H1 (cell line): ENCODE measurements at regions not wholly inside any gene's neighbourhood (a gene's known extent, or its start where the extent isn't known, plus 50 kb on each side); places are given as distances from the start of the nearest gene placed in this dataset.

ENCODE experiments used
- CTCF ChIA-PET: fragments of 300-600 bp; sonication (Branson Sonifier 250); formaldehyde crosslinking; loops from one replicate; lab custom pipeline; 2021; ENCODE audit not compliant: partially characterized antibody; lab: Charles Lee
- POLR2A ChIA-PET: fragments of 300-600 bp; sonication (Branson Sonifier 250); formaldehyde crosslinking; loops from one replicate; lab custom pipeline; 2021; ENCODE audit warnings: inconsistent platforms; ENCODE audit not compliant: partially characterized antibody; lab: Charles Lee
- DNase-seq, 2 experiments: peaks; one replicate each; pipeline versions ENCODE4 v3.0.0 to v3.0.0-alpha.2; 2010 to 2022; ENCODE audit warnings: low spot score in 2 of 2, low read depth in 1 of 2, mixed read lengths in 1 of 2
- FAIRE-seq: peaks from 2 replicates; lab custom pipeline; 2011; peaks lifted over from hg19 to GRCh38; lab: Jason Lieb, UNC
- H2AFZ ChIP-seq: 2 replicates; pipeline ENCODE4 v1.8.1; 2012; ENCODE audit warnings: low read length, inconsistent platforms
- H2AK5ac ChIP-seq: 2 replicates; pipeline ENCODE4 v1.6.1; 2013; ENCODE audit warnings: low read depth, low read length
- H2BK120ac ChIP-seq: replicated peaks from 2 replicates; pipeline ENCODE3; 2013; ENCODE audit warnings: low read depth, low read length, inconsistent platforms
- H2BK12ac ChIP-seq: 2 replicates; pipeline ENCODE4 v1.6.1; 2013; ENCODE audit warnings: low read depth, low read length
- H2BK15ac ChIP-seq: 2 replicates; pipeline ENCODE4 v1.6.1; 2013; ENCODE audit warnings: low read length
- H2BK20ac ChIP-seq: 2 replicates; pipeline ENCODE4 v1.6.1; 2013; ENCODE audit warnings: low read length
- H2BK5ac ChIP-seq: 2 replicates; pipeline ENCODE4 v1.6.1; 2013; ENCODE audit warnings: low read depth, low read length
- H3K14ac ChIP-seq: 2 replicates; pipeline ENCODE4 v1.6.1; 2013; ENCODE audit warnings: inconsistent platforms; ENCODE audit not compliant: insufficient read length
- H3K18ac ChIP-seq: 2 replicates; pipeline ENCODE4 v1.6.1; 2013; ENCODE audit warnings: low read length; ENCODE audit errors: extremely low read depth
- H3K23ac ChIP-seq: 2 replicates; pipeline ENCODE4 v1.6.1; 2013; ENCODE audit warnings: inconsistent platforms; ENCODE audit not compliant: insufficient read length
- H3K23me2 ChIP-seq: 2 replicates; pipeline ENCODE4 v1.6.1; 2013; ENCODE audit warnings: low read depth, low read length
- H3K27ac ChIP-seq: 2 replicates; pipeline ENCODE4 v1.6.1; 2011; ENCODE audit warnings: low read depth, low read length, inconsistent platforms
- H3K27me3 ChIP-seq, 4 experiments: replicated peaks in 1 of 4; 1 replicate in 1 of 4; 2 replicates in 3 of 4; pipeline versions ENCODE4 v1.6.1 to v1.8.1; 2011 to 2013; ENCODE audit warnings: low read length in 3 of 4, mild to moderate bottlenecking in 3 of 4, inconsistent platforms in 2 of 4, mixed read lengths in 2 of 4, moderate library complexity in 1 of 4; ENCODE audit not compliant: control insufficient read depth in 3 of 4, insufficient read depth in 3 of 4; ENCODE audit errors: extremely low read depth in 1 of 4
- H3K36me3 ChIP-seq, 4 experiments: 2 replicates each; pipeline versions ENCODE4 v1.6.1 to v1.8.1; 2011 to 2013; ENCODE audit warnings: mild to moderate bottlenecking in 4 of 4, low read length in 3 of 4, moderate library complexity in 2 of 4, control low read depth in 1 of 4, inconsistent platforms in 1 of 4; ENCODE audit not compliant: insufficient read depth in 4 of 4, control insufficient read depth in 2 of 4
- H3K4ac ChIP-seq: replicated peaks from 2 replicates; pipeline ENCODE3; 2013; ENCODE audit warnings: low read length, low read depth, mixed read lengths, inconsistent platforms; ENCODE audit not compliant: insufficient read length
- H3K4me1 ChIP-seq, 4 experiments: replicated peaks in 1 of 4; 1 replicate in 1 of 4; 2 replicates in 3 of 4; pipeline versions ENCODE4 v1.6.1 to v1.8.1; 2011 to 2013; ENCODE audit warnings: low read length in 3 of 4, inconsistent platforms in 2 of 4, mixed read lengths in 1 of 4; ENCODE audit not compliant: insufficient read depth in 4 of 4, control insufficient read depth in 3 of 4
- H3K4me2 ChIP-seq, 2 experiments: 2 replicates each; pipeline versions ENCODE4 v1.6.1 to v1.8.1; 2011 to 2013; ENCODE audit warnings: low read depth in 2 of 2, low read length in 2 of 2, control low read depth in 1 of 2, inconsistent platforms in 1 of 2, mild to moderate bottlenecking in 1 of 2; ENCODE audit not compliant: insufficient read depth in 1 of 2
- H3K4me3 ChIP-seq, 4 experiments: fragments of 200-600, 300-600 bp in 1 of 4; sonication (generic), shearing (Covaris generic), sonication (Bioruptor Twin) in 1 of 4; 2 replicates each; pipeline versions ENCODE4 v1.5.1 to v1.8.1; 2011 to 2016; ENCODE audit warnings: low read length in 4 of 4, low read depth in 3 of 4, control low read depth in 2 of 4, inconsistent platforms in 2 of 4, mild to moderate bottlenecking in 2 of 4, mixed read lengths in 1 of 4, moderate library complexity in 1 of 4; ENCODE audit not compliant: insufficient read depth in 2 of 4; ENCODE audit errors: extremely low read depth in 1 of 4
- H3K56ac ChIP-seq: replicated peaks from 2 replicates; pipeline ENCODE3; 2013; ENCODE audit warnings: low read depth, mild to moderate bottlenecking, mixed read lengths, low read length, inconsistent platforms; ENCODE audit not compliant: insufficient read length
- H3K79me1 ChIP-seq: 2 replicates; pipeline ENCODE4 v1.6.1; 2013; ENCODE audit warnings: low read depth, low read length, control low read depth
- H3K79me2 ChIP-seq, 2 experiments: 2 replicates each; pipeline versions ENCODE4 v1.6.1 to v1.8.1; 2012 to 2013; ENCODE audit warnings: low read length in 2 of 2, mild to moderate bottlenecking in 2 of 2, inconsistent platforms in 1 of 2; ENCODE audit not compliant: insufficient read depth in 2 of 2, control insufficient read depth in 1 of 2
- H3K9ac ChIP-seq, 4 experiments: replicated peaks in 1 of 4; 1 replicate in 1 of 4; 2 replicates in 3 of 4; pipeline versions ENCODE4 v1.6.1 to v1.8.1; 2011 to 2013; ENCODE audit warnings: low read depth in 3 of 4, low read length in 3 of 4, control low read depth in 2 of 4, mild to moderate bottlenecking in 2 of 4, moderate library complexity in 2 of 4, inconsistent platforms in 1 of 4; ENCODE audit errors: extremely low read depth in 1 of 4
- H3K9me3 ChIP-seq, 2 experiments: 2 replicates each; pipeline versions ENCODE4 v1.6.1 to v1.8.1; 2012 to 2013; ENCODE audit warnings: mild to moderate bottlenecking in 2 of 2, moderate library complexity in 2 of 2, control low read depth in 1 of 2, inconsistent platforms in 1 of 2, low read depth in 1 of 2, low read length in 1 of 2, mixed read lengths in 1 of 2; ENCODE audit not compliant: insufficient read depth in 2 of 2
- H4K20me1 ChIP-seq, 2 experiments: replicated peaks in 1 of 2; 2 replicates each; pipeline versions ENCODE3 to v1.8.1; 2011 to 2013; ENCODE audit warnings: inconsistent platforms in 2 of 2, low read length in 2 of 2, mild to moderate bottlenecking in 1 of 2; ENCODE audit not compliant: insufficient read depth in 2 of 2, control insufficient read depth in 1 of 2
- H4K5ac ChIP-seq: 2 replicates; pipeline ENCODE4 v1.6.1; 2013; ENCODE audit warnings: low read length, low read depth, mixed read lengths, inconsistent platforms; ENCODE audit not compliant: insufficient read length
- H4K8ac ChIP-seq: 2 replicates; pipeline ENCODE4 v1.8.0; 2013; ENCODE audit warnings: mild to moderate bottlenecking, moderate library complexity, low read length, inconsistent platforms; ENCODE audit not compliant: insufficient read depth; ENCODE audit errors: extremely low read depth
- H4K91ac ChIP-seq: replicated peaks from 2 replicates; pipeline ENCODE3; 2013; ENCODE audit warnings: low read length, mixed read lengths, inconsistent platforms; ENCODE audit not compliant: insufficient read length
- GTF2F1 ChIP-seq: IDR thresholded peaks from 2 replicates; pipeline ENCODE4 v1.6.1; 2012; ENCODE audit warnings: low read depth, low read length, improper control_type of control experiment, borderline replicate concordance
- HDAC6 ChIP-seq: IDR thresholded peaks from one replicate; pipeline ENCODE4 v1.7.1; 2012; ENCODE audit warnings: low read depth, mild to moderate bottlenecking, inconsistent platforms, low read length, moderate library complexity
- JUN ChIP-seq: IDR thresholded peaks from 2 replicates; pipeline ENCODE4 v1.6.1; 2011; ENCODE audit warnings: low read depth, mild to moderate bottlenecking, improper control_type of control experiment, low read length
- KDM5A ChIP-seq: fragments of 200-600 bp; IDR thresholded peaks from 2 replicates; pipeline ENCODE4 v1.7.1; 2012; ENCODE audit warnings: mild to moderate bottlenecking, low read length, inconsistent platforms, mixed read lengths
- MAFK ChIP-seq: IDR thresholded peaks from 2 replicates; pipeline ENCODE4 v1.6.1; 2012; ENCODE audit warnings: low read depth, mild to moderate bottlenecking, improper control_type of control experiment, low read length
- NRF1 ChIP-seq: IDR thresholded peaks from 2 replicates; pipeline ENCODE4 v1.6.1; 2011; ENCODE audit warnings: mild to moderate bottlenecking, low read depth, low read length, improper control_type of control experiment
- POLR2A ChIP-seq, 2 experiments: IDR thresholded peaks; 1 replicate in 1 of 2; 2 replicates in 1 of 2; pipeline ENCODE4 v1.6.1; 2011; ENCODE audit warnings: low read depth in 2 of 2, low read length in 2 of 2, mild to moderate bottlenecking in 2 of 2; ENCODE audit errors: control extremely low read depth in 1 of 2
- RAD21 ChIP-seq, 2 experiments: IDR thresholded peaks in 1 of 2; conservative IDR thresholded peaks in 1 of 2; 2 replicates each; pipeline ENCODE4 v1.6.1; 2011; ENCODE audit warnings: low read depth in 2 of 2, low read length in 2 of 2, improper control_type of control experiment in 1 of 2, inconsistent platforms in 1 of 2, mild to moderate bottlenecking in 1 of 2, moderate library complexity in 1 of 2
- TAF7 ChIP-seq: optimal IDR thresholded peaks from 2 replicates; pipeline ENCODE3; 2011; ENCODE audit warnings: low read depth, mild to moderate bottlenecking, inconsistent platforms, low read length, moderate library complexity, borderline replicate concordance
- YY1 ChIP-seq: IDR thresholded peaks from 2 replicates; pipeline ENCODE4 v1.6.1; 2011; ENCODE audit warnings: low read depth, mild to moderate bottlenecking, low read length
- ZNF274 ChIP-seq: IDR thresholded peaks from 2 replicates; pipeline ENCODE4 v1.7.0; 2012; ENCODE audit warnings: low read length, borderline replicate concordance; ENCODE audit errors: extremely low read depth
- WGBS, 2 experiments: shearing (Covaris generic) in 1 of 2; methylation state at CpG; one replicate each; pipeline versions ENCODE4 v1.1.6 to v1.1.7; 2013 to 2015; ENCODE audit warnings: low lambda C conversion rate in 2 of 2, mixed read lengths in 2 of 2, inconsistent platforms in 1 of 2, low coverage in 1 of 2, missing lambda C conversion rate in 1 of 2; ENCODE audit not compliant: insufficient replicate concordance in 2 of 2, insufficient coverage in 1 of 2, insufficient read length in 1 of 2; ENCODE audit errors: extremely low coverage in 1 of 2, missing lambda C conversion rate in 1 of 2; 5-methylcytosine and 5-hydroxymethylcytosine counted together
- TF ChIP-seq, protein P1 (sequence below), 3 experiments: IDR thresholded peaks; 1 replicate in 2 of 3; 2 replicates in 1 of 3; pipeline versions ENCODE4 v1.5.1 to v1.6.1; 2011; ENCODE audit warnings: low read length in 3 of 3, mild to moderate bottlenecking in 3 of 3, inconsistent platforms in 2 of 3, low read depth in 1 of 3, moderate library complexity in 1 of 3; ENCODE audit not compliant: insufficient read depth in 1 of 3; ENCODE audit errors: control extremely low read depth in 1 of 3

DNA sequence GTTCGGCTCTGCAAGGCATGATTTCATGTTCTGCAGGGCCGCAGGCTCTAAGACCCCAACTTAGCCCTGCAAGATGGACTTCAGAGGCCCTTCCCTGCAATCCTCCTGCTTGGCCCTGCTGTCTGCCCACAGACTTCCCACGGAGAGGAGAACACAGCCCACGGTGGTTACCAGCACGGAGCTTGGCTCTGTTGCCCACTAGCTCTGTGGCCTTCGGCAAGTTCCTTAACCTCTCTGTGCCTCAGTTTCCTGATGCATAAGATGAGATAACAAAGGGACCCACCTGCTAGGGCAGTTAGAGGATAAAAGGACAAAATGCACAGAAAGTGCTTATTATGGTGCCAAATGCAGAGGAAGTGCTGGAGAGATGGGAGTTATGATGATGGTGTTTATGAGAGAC, 200.4 kb downstream of the HUNK start:
- Histone ChIP-seq H2BK120ac (no peak overlapping the region), H3K4me3 (no peak overlapping the region), H3K4ac (no peak overlapping the region), H3K23me2 (no peaks in the 10 kb centered on the region), H4K5ac (no peak overlapping the region), H3K36me3 (no peaks in the 10 kb centered on the region), H3K23ac (no peak overlapping the region), H2BK5ac (no peak overlapping the region), H3K79me1 (no peaks in the 10 kb centered on the region), H3K27ac (no peak overlapping the region), H3K18ac (no peak overlapping the region), H3K4me2 (no peak overlapping the region), H3K79me2 (no peaks in the 10 kb centered on the region), H3K27me3 (no peaks in the 10 kb centered on the region), H3K14ac (no peak overlapping the region), H2AK5ac (no peak overlapping the region), H4K20me1 (no peaks in the 10 kb centered on the region), H3K4me1 (no peaks in the 10 kb centered on the region; a peak in 1 of 7 replicates), H3K56ac (no peak overlapping the region), H3K9me3 (no peaks in the 10 kb centered on the region), H3K9ac (no peak overlapping the region), H2AFZ (no peak overlapping the region), H2BK12ac (no peak overlapping the region), H2BK20ac (no peak overlapping the region), H2BK15ac (no peak overlapping the region), H4K91ac (no peak overlapping the region), H4K8ac (no peak overlapping the region)
- ChIA-PET POLR2A (no interaction called here), CTCF (no interaction called here)
- TF ChIP-seq TAF7 (no peak), JUN (no peak), MAFK (no peak), RAD21 (IDR thresholded peaks at IDR 0.05 in 1 of 2, conservative IDR thresholded peaks at IDR 0.05 in 1 of 2; ENCODE audit: low read depth in 2 of 2, low read length in 2 of 2) (no peak), POLR2A (IDR thresholded peaks at IDR 0.05; ENCODE audit: control extremely low read depth in 1 of 2, low read depth in 2 of 2, low read length in 2 of 2) (no peak), HDAC6 (no peak), KDM5A (no peak), NRF1 (no peak), GTF2F1 (no peak), ZNF274 (no peak), YY1 (no peak)
- TF ChIP-seq, protein P1, sequence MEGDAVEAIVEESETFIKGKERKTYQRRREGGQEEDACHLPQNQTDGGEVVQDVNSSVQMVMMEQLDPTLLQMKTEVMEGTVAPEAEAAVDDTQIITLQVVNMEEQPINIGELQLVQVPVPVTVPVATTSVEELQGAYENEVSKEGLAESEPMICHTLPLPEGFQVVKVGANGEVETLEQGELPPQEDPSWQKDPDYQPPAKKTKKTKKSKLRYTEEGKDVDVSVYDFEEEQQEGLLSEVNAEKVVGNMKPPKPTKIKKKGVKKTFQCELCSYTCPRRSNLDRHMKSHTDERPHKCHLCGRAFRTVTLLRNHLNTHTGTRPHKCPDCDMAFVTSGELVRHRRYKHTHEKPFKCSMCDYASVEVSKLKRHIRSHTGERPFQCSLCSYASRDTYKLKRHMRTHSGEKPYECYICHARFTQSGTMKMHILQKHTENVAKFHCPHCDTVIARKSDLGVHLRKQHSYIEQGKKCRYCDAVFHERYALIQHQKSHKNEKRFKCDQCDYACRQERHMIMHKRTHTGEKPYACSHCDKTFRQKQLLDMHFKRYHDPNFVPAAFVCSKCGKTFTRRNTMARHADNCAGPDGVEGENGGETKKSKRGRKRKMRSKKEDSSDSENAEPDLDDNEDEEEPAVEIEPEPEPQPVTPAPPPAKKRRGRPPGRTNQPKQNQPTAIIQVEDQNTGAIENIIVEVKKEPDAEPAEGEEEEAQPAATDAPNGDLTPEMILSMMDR (IDR thresholded peaks at IDR 0.05; ENCODE audit: control extremely low read depth in 1 of 3, insufficient read depth in 1 of 3, low read depth in 1 of 3, low read length in 3 of 3), result no peak
- 96% methylated on average over 6 of the region's 6 CpGs; no CpG with 5 or more reads in 1 of the 2 experiments for WGBS, 2 experiments
- FAIRE-seq, result no peak
- DNase-seq, result no peak
